HG03108 (cell line): ENCODE measurements at regions not wholly inside any gene's neighbourhood (a gene's known extent, or its start where the extent isn't known, plus 50 kb on each side); places are given as distances from the start of the nearest gene placed in this dataset.
"Not testable (repeated sequence)": the region's sequence is repeated elsewhere in the genome, so short reads cannot be mapped to it uniquely, and the experiment has no call there.

Source experiments
- ATAC-seq: cut with Tn5 transposase; IDR thresholded peaks from one replicate; pipeline ENCODE4 v1.9.1; 2021; ENCODE audit warnings: moderate library complexity; ENCODE audit not compliant: unreplicated experiment

GRCh38 chr2:132317026-132317680 lies 99.5 kb upstream of the GPR39 start:
- not testable (repeated sequence) for ATAC-seq

- ATAC-seq = not testable (repeated sequence)
Observed at GRCh38 chr2:132318481-132318880, 98.1 kb upstream of the GPR39 start.

GRCh38 chr2:132324005-132324404 lies 92.6 kb upstream of the GPR39 start:
- not testable (repeated sequence) for ATAC-seq

- ATAC-seq = not testable (repeated sequence)
Observed at GRCh38 chr2:132332345-132333033, 84.1 kb upstream of the GPR39 start.

GRCh38 chr2:132337135-132337534 lies 79.5 kb upstream of the GPR39 start:
- ATAC-seq = not testable (repeated sequence)

- ATAC-seq = not testable (repeated sequence)
Observed at GRCh38 chr2:132337844-132338243, 78.8 kb upstream of the GPR39 start.

- ATAC-seq = not testable (repeated sequence)
Observed at GRCh38 chr2:132347041-132347780, 69.4 kb upstream of the GPR39 start.

GRCh38 chr2:132349092-132349687 lies 67.4 kb upstream of the GPR39 start:
- ATAC-seq = not testable (repeated sequence)

- not testable (repeated sequence) for ATAC-seq
Observed at GRCh38 chr2:132351668-132352067, 64.9 kb upstream of the GPR39 start.

GRCh38 chr2:132352481-132353001 lies 64.1 kb upstream of the GPR39 start:
- ATAC-seq = not testable (repeated sequence)

GRCh38 chr2:132353380-132353779 lies 63.2 kb upstream of the GPR39 start:
- not testable (repeated sequence) for ATAC-seq

GRCh38 chr2:132360964-132361363 lies 55.6 kb upstream of the GPR39 start:
- not testable (repeated sequence) for ATAC-seq

GRCh38 chr2:132361498-132361897 lies 55.1 kb upstream of the GPR39 start:
- not testable (repeated sequence) for ATAC-seq

- ATAC-seq = not testable (repeated sequence)
Observed at GRCh38 chr2:132363352-132363751, 53.3 kb upstream of the GPR39 start.

GRCh38 chr2:132365963-132366362 lies 50.6 kb upstream of the GPR39 start:
- not testable (repeated sequence) for ATAC-seq

- no peak for ATAC-seq
Observed at GRCh38 chr2:132366421-132367180, 50.0 kb upstream of the GPR39 start.
